ENCODE measurements at regions not wholly inside any gene's neighbourhood (a gene's known extent, or its start where the extent isn't known, plus 50 kb on each side); places are given as distances from the start of the nearest gene placed in this dataset.
"Not testable (repeated sequence)": the region's sequence is repeated elsewhere in the genome, so short reads cannot be mapped to it uniquely, and the experiment has no call there.

GRCh38 chr10:47711428-47711827, 52.0 kb downstream of the SYT15B start:
- DNase-seq (ENCODE audit: low read depth) = not testable (repeated sequence)

- not testable (repeated sequence) for DNase-seq (ENCODE audit: low read depth)
Measured at GRCh38 chr10:47710443-47710842, 52.9 kb downstream of the SYT15B start.

GRCh38 chr10:47705698-47706414, 57.5 kb downstream of the SYT15B start:
- peak; percentile 13 for DNase-seq (ENCODE audit: low read depth)

- peak; percentile 1 for DNase-seq (ENCODE audit: low read depth)
Measured at GRCh38 chr10:47701285-47701684, 62.1 kb downstream of the SYT15B start.

GRCh38 chr10:47699854-47700253, 63.5 kb downstream of the SYT15B start:
- DNase-seq (ENCODE audit: low read depth) = peak; percentile 0

GRCh38 chr10:47696170-47696569, 67.2 kb downstream of the SYT15B start:
- not testable (repeated sequence) for DNase-seq (ENCODE audit: low read depth)

- not testable (repeated sequence) for DNase-seq (ENCODE audit: low read depth)
Measured at GRCh38 chr10:47695149-47695548, 68.2 kb downstream of the SYT15B start.

GRCh38 chr10:47690304-47690703, 73.1 kb downstream of the SYT15B start:
- DNase-seq (ENCODE audit: low read depth) = not testable (repeated sequence)

GRCh38 chr10:47683826-47684475, 79.4 kb downstream of the SYT15B start:
- DNase-seq (ENCODE audit: low read depth) = not testable (repeated sequence)

- DNase-seq (ENCODE audit: low read depth) = not testable (repeated sequence)
Measured at GRCh38 chr10:47681638-47681990, 81.8 kb downstream of the SYT15B start.

GRCh38 chr10:47680848-47681637, 82.3 kb downstream of the SYT15B start:
- DNase-seq (ENCODE audit: low read depth) = not testable (repeated sequence)

GRCh38 chr10:47676102-47676501, 87.3 kb downstream of the SYT15B start:
- not testable (repeated sequence) for DNase-seq (ENCODE audit: low read depth)

- DNase-seq (ENCODE audit: low read depth) = not testable (repeated sequence)
Measured at GRCh38 chr10:47675577-47675976, 87.8 kb downstream of the SYT15B start.

GRCh38 chr10:47673128-47673527, 90.3 kb downstream of the SYT15B start:
- not testable (repeated sequence) for DNase-seq (ENCODE audit: low read depth)

GRCh38 chr10:47670857-47671256, 92.5 kb downstream of the SYT15B start:
- not testable (repeated sequence) for DNase-seq (ENCODE audit: low read depth)

GRCh38 chr10:47661955-47662577, 101.3 kb downstream of the SYT15B start:
- not testable (repeated sequence) for DNase-seq (ENCODE audit: low read depth)

GRCh38 chr10:47656732-47657131, 106.7 kb downstream of the SYT15B start:
- not testable (repeated sequence) for DNase-seq (ENCODE audit: low read depth)

GRCh38 chr10:47654161-47654560, 109.2 kb downstream of the SYT15B start:
- DNase-seq (ENCODE audit: low read depth) = not testable (repeated sequence)

- DNase-seq (ENCODE audit: low read depth) = not testable (repeated sequence)
Measured at GRCh38 chr10:47648594-47648993, 114.8 kb downstream of the SYT15B start.

GRCh38 chr10:47647523-47648101, 115.8 kb downstream of the SYT15B start:
- not testable (repeated sequence) for DNase-seq (ENCODE audit: low read depth)

GRCh38 chr10:47646686-47647273, 116.6 kb downstream of the SYT15B start:
- not testable (repeated sequence) for DNase-seq (ENCODE audit: low read depth)
